Omental fat pad (tissue), 3 donors: ENCODE measurements at regions not wholly inside any gene's neighbourhood (a gene's known extent, or its start where the extent isn't known, plus 50 kb on each side); places are given as distances from the start of the nearest gene placed in this dataset. TPM values are rescaled to one million over a fixed set of nuclear protein-coding genes. Genes with fewer than 3 reads are reported as not detected.

Experiments used
- ATAC-seq: fragments of 150-250 bp; one replicate; pipeline ENCODE4 v1.9.1; 2016; ENCODE audit warnings: mild to moderate bottlenecking, moderate library complexity; ENCODE audit not compliant: low FRiP score
- DNase-seq: peaks from one replicate; pipeline ENCODE4 v3.0.0-alpha.2; 2019; ENCODE audit warnings: low spot score
- small RNA-seq: library from RNA; depleted of rRNA; stranded (forward); fragments of <200 nt; gene quantifications from one replicate; pipeline ENCODE3, GENCODE V24; 2016
- TF ChIP-seq, protein P1 (sequence below), 3 donors: fragments of 450-650 bp; IDR thresholded peaks; one replicate each; pipeline ENCODE4 v1.5.1; 2016 to 2017; ENCODE audit warnings: antibody characterized with exemption in 3 of 3, mild to moderate bottlenecking in 3 of 3, moderate library complexity in 2 of 3

DNA sequence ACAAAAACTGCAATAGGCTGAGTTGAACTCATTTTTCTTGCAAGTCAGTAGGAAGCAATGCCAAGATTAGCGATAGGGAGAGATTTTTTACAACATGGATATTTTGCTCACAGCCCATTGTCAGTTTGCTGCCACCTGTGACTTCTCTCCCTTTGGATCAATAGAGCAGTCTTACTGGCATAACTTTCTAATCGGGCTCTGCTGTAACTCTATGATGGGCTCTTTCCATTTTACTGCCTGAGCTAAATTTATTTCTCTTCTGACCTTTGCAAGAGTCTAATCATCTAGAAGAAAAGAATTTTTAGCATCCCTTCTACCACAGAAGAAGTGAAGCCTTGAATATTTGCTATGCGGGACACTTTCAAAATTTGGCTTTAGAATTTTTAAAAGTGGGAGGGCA, 53.6 kb upstream of the SGCD start:
- DNase-seq (no peak), ATAC-seq (no peak)
- TF ChIP-seq, protein P1, sequence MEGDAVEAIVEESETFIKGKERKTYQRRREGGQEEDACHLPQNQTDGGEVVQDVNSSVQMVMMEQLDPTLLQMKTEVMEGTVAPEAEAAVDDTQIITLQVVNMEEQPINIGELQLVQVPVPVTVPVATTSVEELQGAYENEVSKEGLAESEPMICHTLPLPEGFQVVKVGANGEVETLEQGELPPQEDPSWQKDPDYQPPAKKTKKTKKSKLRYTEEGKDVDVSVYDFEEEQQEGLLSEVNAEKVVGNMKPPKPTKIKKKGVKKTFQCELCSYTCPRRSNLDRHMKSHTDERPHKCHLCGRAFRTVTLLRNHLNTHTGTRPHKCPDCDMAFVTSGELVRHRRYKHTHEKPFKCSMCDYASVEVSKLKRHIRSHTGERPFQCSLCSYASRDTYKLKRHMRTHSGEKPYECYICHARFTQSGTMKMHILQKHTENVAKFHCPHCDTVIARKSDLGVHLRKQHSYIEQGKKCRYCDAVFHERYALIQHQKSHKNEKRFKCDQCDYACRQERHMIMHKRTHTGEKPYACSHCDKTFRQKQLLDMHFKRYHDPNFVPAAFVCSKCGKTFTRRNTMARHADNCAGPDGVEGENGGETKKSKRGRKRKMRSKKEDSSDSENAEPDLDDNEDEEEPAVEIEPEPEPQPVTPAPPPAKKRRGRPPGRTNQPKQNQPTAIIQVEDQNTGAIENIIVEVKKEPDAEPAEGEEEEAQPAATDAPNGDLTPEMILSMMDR (IDR thresholded peaks at IDR 0.05) = no peak

DNA sequence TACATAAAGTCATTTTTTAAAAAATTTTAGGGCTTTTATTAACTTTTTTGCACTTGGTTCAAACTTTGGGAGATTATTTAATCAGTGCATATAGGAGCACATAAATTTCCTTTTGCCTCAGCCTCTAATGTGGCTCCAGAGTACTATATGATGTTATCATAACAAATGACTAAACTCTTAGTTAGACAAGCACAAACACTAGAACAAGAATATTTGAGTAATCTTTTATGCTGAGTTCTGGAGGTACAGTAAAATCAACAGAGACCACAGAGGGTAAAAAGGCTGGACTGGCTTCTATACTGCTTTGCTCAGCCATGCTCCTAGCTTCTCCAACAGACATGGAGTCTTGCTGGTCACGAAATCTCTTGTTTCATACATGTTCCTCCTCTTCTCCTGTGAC, 52.5 kb upstream of the SGCD start:
- no peak for DNase-seq
- TF ChIP-seq, protein P1 (IDR thresholded peaks at IDR 0.05) = no peak
- no peak for ATAC-seq

Small RNA genes lying in the stretch of these regions (small RNA-seq; reads per million reads assigned to genes)
- gene RNA5SP199 = not detected
